Spleen (tissue), 11 donors: ENCODE measurements at regions not wholly inside any gene's neighbourhood (a gene's known extent, or its start where the extent isn't known, plus 50 kb on each side); places are given as distances from the start of the nearest gene placed in this dataset.

Experiments used
- DNase-seq: peaks from one replicate; pipeline ENCODE4 v3.0.0-alpha.2; 2020
- H3K27ac ChIP-seq, 8 donors: fragments of 200-600 bp; sonication (generic) in 7 of 8; 1 replicate in 4 of 8; 2 replicates in 4 of 8; pipeline versions ENCODE4 v1.5.0 to v1.8.0; 2016 to 2021; ENCODE audit warnings: inconsistent platforms in 4 of 8, mild to moderate bottlenecking in 4 of 8, moderate library complexity in 1 of 8
- H3K27me3 ChIP-seq, 7 donors: fragments of 200-600 bp; sonication (generic) in 6 of 7; replicated peaks in 1 of 7; 1 replicate in 4 of 7; 2 replicates in 3 of 7; pipeline versions ENCODE4 v1.5.0 to v1.8.0; 2016 to 2021; ENCODE audit warnings: inconsistent platforms in 3 of 7, mild to moderate bottlenecking in 1 of 7
- H3K36me3 ChIP-seq, 6 donors: fragments of 200-600 bp; sonication (generic) in 5 of 6; 1 replicate in 4 of 6; 2 replicates in 2 of 6; pipeline versions ENCODE4 v1.5.0 to v1.8.0; 2016 to 2021; ENCODE audit warnings: inconsistent platforms in 2 of 6
- H3K4me1 ChIP-seq, 6 donors: fragments of 200-600 bp; sonication (generic) in 5 of 6; 1 replicate in 3 of 6; 2 replicates in 3 of 6; pipeline versions ENCODE4 v1.5.0 to v1.8.0; 2016 to 2021; ENCODE audit warnings: inconsistent platforms in 3 of 6
- H3K4me3 ChIP-seq, 8 donors: fragments of 200-600 bp; sonication (generic) in 7 of 8; 1 replicate in 4 of 8; 2 replicates in 4 of 8; pipeline versions ENCODE4 v1.5.0 to v1.8.0; 2016 to 2021; ENCODE audit warnings: inconsistent platforms in 4 of 8, mild to moderate bottlenecking in 4 of 8, moderate library complexity in 2 of 8
- H3K9me3 ChIP-seq, 8 donors: fragments of 200-600 bp; sonication (generic) in 7 of 8; 1 replicate in 4 of 8; 2 replicates in 4 of 8; pipeline versions ENCODE4 v1.5.0 to v1.8.0; 2016 to 2021; ENCODE audit warnings: inconsistent platforms in 4 of 8
- CTCF ChIP-seq, 11 experiments: fragments of 200-600 bp in 7 of 11; fragments of 450-650 bp in 4 of 11; sonication (generic) in 4 of 11; IDR thresholded peaks in 8 of 11; conservative IDR thresholded peaks in 3 of 11; 1 replicate in 7 of 11; 2 replicates in 4 of 11; pipeline versions ENCODE4 v1.4.0 to v1.8.0; 2016 to 2021; ENCODE audit warnings: antibody characterized with exemption in 11 of 11, inconsistent platforms in 4 of 11, mild to moderate bottlenecking in 1 of 11
- POLR2A ChIP-seq, 3 donors: fragments of 450-650 bp; IDR thresholded peaks; one replicate each; pipeline ENCODE4 v1.5.1; 2017; ENCODE audit warnings: antibody characterized with exemption in 3 of 3, mild to moderate bottlenecking in 1 of 3
- POLR2AphosphoS5 ChIP-seq, 3 donors: sonication (generic); formaldehyde crosslinking; IDR thresholded peaks; one replicate each; pipeline ENCODE4 v1.5.1; 2017; ENCODE audit warnings: antibody characterized with exemption in 3 of 3
- WGBS, 5 donors: extraction: QIAGEN DNeasy Blood & Tissue Kit in 3 of 5; methylation state at CpG; one replicate each; pipeline versions ENCODE4 v1.1.5 to v1.1.7; 2013 to 2018; 5-methylcytosine and 5-hydroxymethylcytosine counted together
- intact Hi-C: fragments of 100-400 bp; cut with DNase I; formaldehyde crosslinking; loops from one replicate; pipeline ENCODE4 v1.15.0; 2023; ENCODE audit warnings: low total_unique reads
- donor health status: healthy with polysubstance abuse.
- donor health status: DM: no; HTN: no; CAD: no; lungs with moderate emphysema.
- donor health status: DM: no; HTN: no; CAD: no.
- donor health status: Bipolar disorder and iron deficiency.
- donor health status: healthy.
- donor health status: DM: no; HTN: no; CAD: no.
- donor health status: DM: yes; HTN: yes; CAD: no.

GRCh38 chr9:99403371-99403770 lies 181.3 kb downstream of the SEC61B start:
- no peak overlapping the region for H3K4me3 ChIP-seq
- no peak for DNase-seq
- no peak overlapping the region for H3K27ac ChIP-seq
- H3K9me3 ChIP-seq = no peaks in the 10 kb centered on the region
- TF ChIP-seq POLR2AphosphoS5 (IDR thresholded peaks at IDR 0.05) = no peak
- no peak for TF ChIP-seq CTCF (IDR thresholded peaks at IDR 0.05 in 8 of 11, conservative IDR thresholded peaks at IDR 0.05 in 3 of 11)
- TF ChIP-seq POLR2A (IDR thresholded peaks at IDR 0.05) = no peak
- 56 to 90% (median 67%) methylated on average over 1 of the region's 1 CpG for WGBS, 5 donors
- intact Hi-C loops = no loop called here
- H3K27me3 ChIP-seq = peaks cover 0 to 3% (median 0%) of the 10 kb centered on the region in 7 donors
- no peaks in the 10 kb centered on the region for H3K36me3 ChIP-seq
- no peaks in the 10 kb centered on the region for H3K4me1 ChIP-seq

- TF ChIP-seq CTCF (IDR thresholded peaks at IDR 0.05 in 8 of 11, conservative IDR thresholded peaks at IDR 0.05 in 3 of 11) (no peak), POLR2A (IDR thresholded peaks at IDR 0.05) (no peak), POLR2AphosphoS5 (IDR thresholded peaks at IDR 0.05) (no peak)
- 57 to 74% (median 71%) methylated on average over 2 of the region's 2 CpGs for WGBS, 5 donors
- H3K27me3 ChIP-seq = peaks cover 0 to 3% (median 0%) of the 10 kb centered on the region in 7 donors
- intact Hi-C loops = no loop called here
- H3K4me1 ChIP-seq = no peaks in the 10 kb centered on the region
- no peak overlapping the region for H3K27ac ChIP-seq
- no peaks in the 10 kb centered on the region for H3K36me3 ChIP-seq
- no peak overlapping the region for H3K4me3 ChIP-seq
- H3K9me3 ChIP-seq = no peaks in the 10 kb centered on the region
- DNase-seq = no peak
These were observed 183.3 kb downstream of the SEC61B start for GRCh38 chr9:99405359-99405758.

GRCh38 chr9:99406939-99407338 lies 184.9 kb downstream of the SEC61B start:
- H3K27ac ChIP-seq = no peak overlapping the region
- TF ChIP-seq POLR2A (IDR thresholded peaks at IDR 0.05) = no peak
- H3K36me3 ChIP-seq = no peaks in the 10 kb centered on the region
- no peak for DNase-seq
- no peaks in the 10 kb centered on the region for H3K4me1 ChIP-seq
- no peaks in the 10 kb centered on the region for H3K9me3 ChIP-seq
- no peak overlapping the region for H3K4me3 ChIP-seq
- no peaks in the 10 kb centered on the region for H3K27me3 ChIP-seq
- WGBS, 5 donors = 75 to 86% (median 80%) methylated on average over 4 of the region's 4 CpGs
- intact Hi-C loops = no loop called here

GRCh38 chr9:99411068-99411467 lies 189.0 kb downstream of the SEC61B start:
- H3K27ac ChIP-seq = no peak overlapping the region
- TF ChIP-seq POLR2A (IDR thresholded peaks at IDR 0.05) = no peak
- H3K9me3 ChIP-seq = no peaks in the 10 kb centered on the region
- no peak overlapping the region for H3K4me3 ChIP-seq
- no peak for DNase-seq
- WGBS, 5 donors = 53 to 88% (median 67%) methylated on average over 1 of the region's 1 CpG
- H3K36me3 ChIP-seq = no peaks in the 10 kb centered on the region
- intact Hi-C loops = no loop called here
- H3K4me1 ChIP-seq = no peaks in the 10 kb centered on the region
- H3K27me3 ChIP-seq = no peaks in the 10 kb centered on the region

- intact Hi-C loops = no loop called here
- TF ChIP-seq POLR2A (IDR thresholded peaks at IDR 0.05) (no peak), CTCF (IDR thresholded peaks at IDR 0.05 in 8 of 11, conservative IDR thresholded peaks at IDR 0.05 in 3 of 11) (no peak)
- Histone ChIP-seq H3K27ac (no peak overlapping the region), H3K9me3 (no peaks in the 10 kb centered on the region), H3K27me3 (no peaks in the 10 kb centered on the region), H3K4me3 (no peak overlapping the region), H3K4me1 (no peaks in the 10 kb centered on the region), H3K36me3 (no peaks in the 10 kb centered on the region)
- 72 to 75% (median 74%) methylated on average over 8 of the region's 8 CpGs for WGBS, 5 donors
- DNase-seq = no peak
These were observed 189.5 kb downstream of the SEC61B start for GRCh38 chr9:99411479-99412115.
